GM20431 (cell line): ENCODE measurements at regions not wholly inside any gene's neighbourhood (a gene's known extent, or its start where the extent isn't known, plus 50 kb on each side); places are given as distances from the start of the nearest gene placed in this dataset.

ENCODE experiments used
- in situ Hi-C: fragments of 300-500 bp; cut with MseI, MboI; formaldehyde crosslinking; loops from one replicate; pipeline ENCODE4 v1.15.0; 2020; ENCODE audit warnings: low sequenced_read_pairs; ENCODE audit not compliant: unreplicated experiment

DNA sequence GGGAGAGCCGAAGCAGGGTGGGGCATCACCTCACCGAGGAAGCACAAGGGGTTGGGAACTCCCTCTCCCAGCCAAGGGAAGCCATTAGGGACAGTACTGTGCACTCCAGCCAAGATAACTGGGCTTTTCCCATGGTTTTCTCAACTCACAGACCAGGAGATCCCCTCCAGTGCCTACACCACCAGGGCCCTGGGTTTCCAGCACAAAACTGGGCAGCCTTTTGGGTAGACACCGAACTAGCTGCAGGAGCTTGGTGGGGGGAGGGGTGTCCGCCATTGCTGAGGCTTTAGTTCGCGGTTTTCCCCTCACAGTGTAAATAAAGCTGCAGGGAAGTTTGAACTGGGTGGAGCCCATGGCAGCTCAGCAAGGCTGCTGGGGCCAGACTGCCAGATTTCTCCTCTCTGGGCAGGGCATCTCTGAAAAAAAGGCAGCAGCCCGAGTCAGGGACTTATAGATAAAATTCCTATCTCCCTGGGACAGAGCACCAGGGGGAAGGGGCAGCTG lies 129.6 kb upstream of the LMCD1 start:
- in situ Hi-C loops: no loop called here

GRCh38 chr3:8380904-8381704 lies 120.5 kb upstream of the LMCD1 start:
- in situ Hi-C loops: no loop called here

DNA sequence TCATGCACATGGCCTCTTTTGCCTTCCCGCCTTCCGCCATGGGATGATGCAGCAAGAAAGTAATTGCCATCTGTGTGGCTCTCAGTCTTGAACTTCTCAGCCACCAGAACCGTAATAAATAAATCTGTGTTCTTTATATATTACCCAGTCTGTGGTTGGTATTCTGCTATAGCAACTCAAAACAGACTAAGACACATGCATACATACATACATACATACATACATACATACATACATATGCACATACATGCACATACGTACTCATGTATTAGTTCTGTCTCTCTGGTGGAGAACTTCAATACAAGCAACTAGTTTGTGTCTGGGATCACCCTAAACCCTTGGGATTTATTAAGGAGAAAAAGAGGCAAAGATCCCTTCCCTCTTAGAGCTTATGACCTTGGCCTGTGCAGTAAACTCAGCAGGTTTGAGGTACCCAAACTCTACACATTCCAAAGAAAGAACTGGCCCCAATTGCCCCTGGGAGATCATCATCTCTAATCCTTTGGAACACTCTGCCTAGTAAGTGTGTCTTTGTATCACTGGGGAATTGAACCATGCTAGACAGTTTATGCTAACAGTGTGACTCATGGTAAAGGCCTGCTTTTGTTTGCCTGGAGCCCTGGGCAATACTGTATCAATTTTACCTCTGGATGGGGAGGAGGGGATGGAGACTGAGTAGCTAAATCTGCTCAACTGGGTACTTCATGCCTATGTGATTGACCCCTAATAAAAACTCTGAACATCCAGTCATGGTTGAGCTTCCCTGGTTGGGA lies 115.6 kb upstream of the LMCD1 start:
- in situ Hi-C loops: no loop called here

DNA sequence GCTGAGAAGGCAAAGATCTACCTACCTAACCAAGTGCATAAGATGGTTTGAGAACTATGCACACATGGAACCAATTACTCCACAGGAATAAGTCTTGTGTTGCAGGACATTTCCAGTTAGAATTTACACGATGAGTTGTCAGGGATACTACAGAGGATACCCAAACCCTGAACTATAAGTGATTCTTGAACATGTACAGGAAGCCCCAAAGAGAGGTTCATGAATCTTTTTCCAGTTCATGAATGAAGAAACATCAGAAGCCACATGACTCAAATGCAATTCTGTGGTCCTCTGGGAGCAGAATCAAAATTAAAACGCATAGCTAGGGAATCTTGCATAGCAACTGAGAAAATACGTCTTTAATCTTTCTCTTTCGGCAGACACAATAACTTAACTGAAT lies 114.1 kb upstream of the LMCD1 start:
- in situ Hi-C loops: no loop called here

DNA sequence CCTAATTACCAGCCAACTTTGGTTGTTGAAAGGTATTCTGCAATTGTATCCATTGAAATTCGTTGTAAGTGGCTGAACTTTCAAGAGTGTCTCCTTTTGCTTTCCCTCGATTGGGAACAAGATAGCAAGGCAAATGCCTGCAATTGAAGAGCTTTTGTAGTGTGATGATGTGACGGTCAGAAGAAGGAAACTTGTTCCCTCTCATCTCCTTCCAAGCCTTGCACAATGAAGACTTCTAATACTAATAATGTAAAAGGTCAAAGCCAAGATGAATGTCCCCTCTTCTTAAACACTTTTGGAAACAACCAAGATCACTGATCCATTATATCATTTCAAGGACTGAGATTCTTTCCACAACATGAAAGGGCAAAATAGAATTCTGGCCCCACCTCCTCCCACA lies 101.9 kb upstream of the LMCD1 start:
- in situ Hi-C loops: no loop called here

DNA sequence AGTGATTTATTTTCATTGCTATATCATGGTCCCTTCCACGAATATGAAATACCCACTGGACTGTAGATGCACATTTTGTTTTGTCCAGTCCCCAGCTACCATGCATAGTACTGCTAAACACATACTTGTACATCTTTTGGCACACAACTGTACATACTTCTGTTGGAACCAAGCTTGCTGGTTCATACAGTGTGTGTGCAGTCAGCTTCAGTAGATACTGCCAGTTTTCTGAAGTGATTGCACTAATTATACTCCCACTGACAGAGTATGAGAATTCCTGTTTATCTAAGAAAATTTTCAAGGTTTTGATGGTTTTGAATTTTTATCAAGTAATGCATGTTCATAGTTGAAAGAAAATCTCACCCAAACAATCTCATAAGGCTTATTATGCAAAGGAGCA lies 100.7 kb upstream of the LMCD1 start:
- in situ Hi-C loops: no loop called here

- in situ Hi-C loops: no loop called here
These were observed 97.6 kb upstream of the LMCD1 start for GRCh38 chr3:8403996-8404395.

DNA sequence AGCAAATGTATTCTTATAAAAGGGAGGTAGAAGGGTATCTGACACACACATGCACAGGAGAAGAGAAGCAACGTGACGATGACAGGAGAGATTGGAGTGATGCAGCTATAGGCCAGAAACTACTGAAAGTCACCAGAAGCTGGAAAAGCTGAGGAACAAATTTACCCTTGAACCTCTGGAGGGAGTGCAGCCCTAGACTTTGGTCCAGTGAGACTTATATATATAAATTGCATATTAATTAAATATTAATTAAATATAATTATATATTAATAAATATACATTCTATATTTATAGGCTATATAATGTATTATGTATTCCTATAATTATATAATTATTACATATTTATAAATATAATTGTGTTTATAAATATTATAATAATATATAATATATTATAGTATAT lies 96.5 kb upstream of the LMCD1 start:
- in situ Hi-C loops: no loop called here

- in situ Hi-C loops: no loop called here
These were observed 95.1 kb upstream of the LMCD1 start for GRCh38 chr3:8406479-8406878.

GRCh38 chr3:8413337-8413926 lies 88.2 kb upstream of the LMCD1 start:
- in situ Hi-C loops: no loop called here

DNA sequence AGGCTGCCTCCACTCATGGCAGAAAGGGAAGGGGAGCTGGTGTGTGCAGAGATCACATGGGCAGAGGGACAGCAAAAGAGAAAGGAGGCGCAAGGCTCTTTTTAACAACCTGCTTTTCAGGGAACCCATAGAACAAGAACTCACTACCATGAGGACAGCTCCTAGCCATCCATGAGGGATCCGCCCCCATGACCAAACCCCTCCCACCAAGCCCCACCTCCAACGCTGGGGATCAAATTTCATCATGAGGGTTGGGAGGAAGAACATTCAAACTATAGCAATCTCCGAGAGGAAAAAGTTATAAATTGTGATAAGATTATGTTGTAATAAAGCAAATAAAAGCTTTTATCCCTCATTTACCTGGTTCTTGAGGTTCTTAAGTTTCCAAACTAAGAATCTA lies 84.7 kb upstream of the LMCD1 start:
- in situ Hi-C loops: no loop called here

DNA sequence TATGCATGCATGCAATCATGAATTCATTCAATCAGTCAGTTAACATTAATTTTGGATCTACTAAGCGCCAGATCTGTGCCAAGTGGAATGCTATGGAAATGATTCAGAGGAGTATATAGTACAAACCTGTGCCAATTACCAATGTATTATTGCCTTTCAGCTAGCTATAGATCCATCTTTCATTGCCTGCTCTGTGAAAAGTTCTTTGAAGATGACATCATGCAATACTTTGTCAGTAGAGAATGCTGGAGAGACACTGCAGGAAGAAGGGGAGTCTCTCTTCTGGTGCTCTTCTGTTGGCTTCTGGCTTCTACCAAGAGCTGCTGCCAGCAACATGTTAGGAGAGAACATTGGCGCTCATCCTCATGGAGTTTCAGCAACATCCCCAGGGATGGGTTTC lies 81.0 kb upstream of the LMCD1 start:
- in situ Hi-C loops: no loop called here

GRCh38 chr3:8421267-8421666 lies 80.4 kb upstream of the LMCD1 start:
- in situ Hi-C loops: no loop called here

- in situ Hi-C loops: no loop called here
These were observed 79.9 kb upstream of the LMCD1 start for GRCh38 chr3:8421711-8422110.

GRCh38 chr3:8423307-8423706 lies 78.3 kb upstream of the LMCD1 start:
- in situ Hi-C loops: no loop called here

- in situ Hi-C loops: no loop called here
These were observed 77.3 kb upstream of the LMCD1 start for GRCh38 chr3:8424281-8424680.

GRCh38 chr3:8436661-8437287 lies 64.8 kb upstream of the LMCD1 start:
- in situ Hi-C loops: no loop called here

DNA sequence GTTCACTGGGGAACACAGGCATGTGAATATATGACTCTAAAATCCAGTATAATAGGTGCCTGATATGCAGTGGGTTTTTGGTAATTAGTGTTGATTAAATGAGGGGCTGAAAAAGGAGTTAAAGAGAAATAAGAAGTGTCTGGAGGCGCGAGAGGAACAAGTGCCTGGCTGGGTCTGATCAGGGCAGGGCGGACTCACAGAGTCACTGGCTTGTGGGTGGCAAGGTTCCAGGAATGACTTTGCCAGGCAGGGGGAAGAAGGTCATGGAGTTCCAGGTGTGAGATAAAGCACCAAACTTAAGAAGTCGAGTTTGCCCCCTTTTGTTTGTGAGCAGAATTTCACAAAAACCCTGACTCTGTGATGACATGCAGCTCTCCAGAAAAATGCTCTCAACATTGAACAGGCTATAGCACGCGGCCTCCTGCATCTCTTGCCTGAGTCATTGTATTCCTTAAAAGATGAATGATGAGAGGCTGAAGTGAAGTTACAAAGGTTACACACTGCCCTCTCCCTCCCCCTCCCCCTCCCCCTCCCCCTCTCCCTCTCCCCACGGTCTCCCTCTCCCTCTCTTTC lies 63.0 kb upstream of the LMCD1 start:
- in situ Hi-C loops: no loop called here

- in situ Hi-C loops: loop anchor here (10.0 kb wide), 1 partner anchor 185 kb away; no protein-coding TSS in a partner anchor
These were observed 61.5 kb upstream of the LMCD1 start for GRCh38 chr3:8440142-8440541.

DNA sequence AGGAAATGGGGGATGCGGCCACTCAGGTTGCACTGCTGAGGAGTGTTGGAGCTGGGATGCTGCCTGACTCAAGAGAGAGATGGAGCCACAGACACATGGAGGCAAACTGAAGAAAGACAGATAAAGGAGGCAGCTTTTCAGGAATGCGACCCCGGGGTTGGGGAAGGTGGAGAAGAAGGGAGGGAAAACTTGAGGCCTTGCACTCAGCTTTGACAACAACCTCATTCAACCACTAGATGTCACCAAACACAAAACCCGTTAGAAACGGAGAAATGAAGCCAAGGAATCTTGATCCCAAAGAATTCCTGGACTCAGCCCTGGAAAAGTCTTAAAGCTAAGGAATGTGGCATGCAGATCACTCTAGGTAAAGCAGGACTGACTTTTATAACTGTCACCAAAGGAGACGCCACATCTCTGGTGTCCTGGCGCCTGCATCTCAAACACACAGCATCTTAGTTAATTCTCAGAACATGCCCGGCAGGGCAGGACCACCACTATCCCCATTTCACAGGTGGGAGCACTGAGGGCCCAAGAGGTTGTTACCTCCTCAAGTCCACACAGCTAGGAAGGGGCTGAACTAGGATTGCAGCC lies 59.6 kb upstream of the LMCD1 start:
- in situ Hi-C loops: loop anchor here (10.0 kb wide), 1 partner anchor 183 kb away; no protein-coding TSS in a partner anchor
